Sigmoid colon (tissue), 6 donors: ENCODE measurements at regions not wholly inside any gene's neighbourhood (a gene's known extent, or its start where the extent isn't known, plus 50 kb on each side); places are given as distances from the start of the nearest gene placed in this dataset.

Source experiments
- DNase-seq: peaks from one replicate; pipeline ENCODE4 v3.0.0-alpha.2; 2019
- H3K27ac ChIP-seq, 4 donors: fragments of 200-600 bp; sonication (generic); one replicate each; pipeline ENCODE4 v1.5.1; 2016 to 2019; ENCODE audit warnings: mild to moderate bottlenecking in 1 of 4
- H3K27me3 ChIP-seq, 3 donors: fragments of 200-600 bp; sonication (generic); one replicate each; pipeline ENCODE4 v1.5.1; 2019; ENCODE audit warnings: mild to moderate bottlenecking in 1 of 3
- H3K36me3 ChIP-seq, 4 donors: fragments of 200-600 bp; sonication (generic); one replicate each; pipeline ENCODE4 v1.5.1; 2016 to 2019
- H3K4me1 ChIP-seq, 4 donors: fragments of 200-600 bp; sonication (generic); one replicate each; pipeline ENCODE4 v1.5.1; 2017 to 2019
- H3K4me3 ChIP-seq, 4 donors: fragments of 200-600 bp; sonication (generic); one replicate each; pipeline ENCODE4 v1.5.1; 2017 to 2019; ENCODE audit warnings: mild to moderate bottlenecking in 2 of 4, moderate library complexity in 1 of 4
- H3K9me3 ChIP-seq, 4 donors: fragments of 200-600 bp in 3 of 4; sonication (generic) in 3 of 4; one replicate each; pipeline versions ENCODE4 v1.5.1 to v1.6.1; 2013 to 2019
- CTCF ChIP-seq, 4 experiments: fragments of 450-650 bp in 3 of 4; fragments of 200-600 bp in 1 of 4; IDR thresholded peaks; one replicate each; pipeline ENCODE4 v1.5.1; 2016 to 2019; ENCODE audit warnings: antibody characterized with exemption in 4 of 4, mild to moderate bottlenecking in 3 of 4, moderate library complexity in 2 of 4
- EP300 ChIP-seq, 4 donors: sonication (generic); formaldehyde crosslinking; IDR thresholded peaks; one replicate each; pipeline ENCODE4 v1.6.1; 2017; ENCODE audit warnings: antibody characterized with exemption in 4 of 4
- POLR2A ChIP-seq, 2 donors: fragments of 450-650 bp; IDR thresholded peaks; one replicate each; pipeline ENCODE4 v1.6.1; 2016; ENCODE audit warnings: antibody characterized with exemption in 2 of 2, mild to moderate bottlenecking in 2 of 2, moderate library complexity in 2 of 2
- POLR2AphosphoS5 ChIP-seq, 4 donors: sonication (generic); formaldehyde crosslinking; IDR thresholded peaks; one replicate each; pipeline ENCODE4 v1.6.1; 2017; ENCODE audit warnings: antibody characterized with exemption in 4 of 4
- WGBS, 2 donors: extraction: QIAGEN DNeasy Blood & Tissue Kit; methylation state at CpG; one replicate each; pipeline ENCODE4 v1.1.7; 2013; 5-methylcytosine and 5-hydroxymethylcytosine counted together
- intact Hi-C: fragments of 100-400 bp; cut with DNase I; formaldehyde crosslinking; loops from one replicate; pipeline ENCODE4 v1.15.1; 2023
- donor health status: healthy with polysubstance abuse.
- donor health status: healthy.

GRCh38 chr3:80043226-80043625 is 275.4 kb upstream of the ROBO1 start:
- no peak overlapping the region for H3K4me3 ChIP-seq
- intact Hi-C loops, result no loop called here
- H3K36me3 ChIP-seq, result no peaks in the 10 kb centered on the region
- 71 to 81% methylated on average over 4 of the region's 4 CpGs for WGBS, 2 donors
- TF ChIP-seq EP300 (IDR thresholded peaks at IDR 0.05) (no peak), CTCF (IDR thresholded peaks at IDR 0.05) (no peak), POLR2AphosphoS5 (IDR thresholded peaks at IDR 0.05) (no peak), POLR2A (IDR thresholded peaks at IDR 0.05) (no peak)
- H3K27ac ChIP-seq, result no peak overlapping the region
- H3K27me3 ChIP-seq, result no peaks in the 10 kb centered on the region
- no peak for DNase-seq
- no peaks in the 10 kb centered on the region for H3K9me3 ChIP-seq
- no peaks in the 10 kb centered on the region for H3K4me1 ChIP-seq

GRCh38 chr3:80040067-80040466 is 272.3 kb upstream of the ROBO1 start:
- Histone ChIP-seq H3K4me3 (no peak overlapping the region), H3K27me3 (no peaks in the 10 kb centered on the region), H3K9me3 (no peaks in the 10 kb centered on the region), H3K4me1 (no peaks in the 10 kb centered on the region), H3K27ac (no peak overlapping the region), H3K36me3 (no peaks in the 10 kb centered on the region)
- intact Hi-C loops, result no loop called here
- TF ChIP-seq CTCF (IDR thresholded peaks at IDR 0.05) (no peak), EP300 (IDR thresholded peaks at IDR 0.05) (no peak), POLR2A (IDR thresholded peaks at IDR 0.05) (no peak), POLR2AphosphoS5 (IDR thresholded peaks at IDR 0.05) (no peak)
- no peak for DNase-seq
- WGBS, 2 donors, result 55 to 73% methylated on average over 2 of the region's 2 CpGs

- intact Hi-C loops, result no loop called here
- no peaks in the 10 kb centered on the region for H3K27me3 ChIP-seq
Measured at GRCh38 chr3:80036176-80036575, 268.4 kb upstream of the ROBO1 start.

GRCh38 chr3:80035021-80035420 is 267.2 kb upstream of the ROBO1 start:
- intact Hi-C loops, result no loop called here
- Histone ChIP-seq H3K9me3 (no peaks in the 10 kb centered on the region), H3K4me3 (no peak overlapping the region), H3K27me3 (no peaks in the 10 kb centered on the region), H3K4me1 (no peaks in the 10 kb centered on the region), H3K27ac (no peak overlapping the region), H3K36me3 (no peaks in the 10 kb centered on the region)
- DNase-seq, result no peak
- 83 to 88% methylated on average over 7 of the region's 7 CpGs for WGBS, 2 donors
- TF ChIP-seq EP300 (IDR thresholded peaks at IDR 0.05), result no peak
- no peak for TF ChIP-seq POLR2AphosphoS5 (IDR thresholded peaks at IDR 0.05)
- TF ChIP-seq CTCF (IDR thresholded peaks at IDR 0.05), result no peak
- TF ChIP-seq POLR2A (IDR thresholded peaks at IDR 0.05), result no peak

More at GRCh38 chr3:80036176-80036575, 268.4 kb upstream of the ROBO1 start:
- Histone ChIP-seq H3K36me3 (no peaks in the 10 kb centered on the region), H3K4me3 (no peak overlapping the region), H3K27ac (no peak overlapping the region), H3K4me1 (no peaks in the 10 kb centered on the region), H3K9me3 (no peaks in the 10 kb centered on the region)
- TF ChIP-seq POLR2AphosphoS5 (IDR thresholded peaks at IDR 0.05) (no peak), EP300 (IDR thresholded peaks at IDR 0.05) (no peak), POLR2A (IDR thresholded peaks at IDR 0.05) (no peak), CTCF (IDR thresholded peaks at IDR 0.05) (no peak)
- no peak for DNase-seq

GRCh38 chr3:80023010-80023409 is 255.2 kb upstream of the ROBO1 start:
- no peak for DNase-seq
- TF ChIP-seq EP300 (IDR thresholded peaks at IDR 0.05) (no peak), CTCF (IDR thresholded peaks at IDR 0.05) (no peak), POLR2AphosphoS5 (IDR thresholded peaks at IDR 0.05) (no peak), POLR2A (IDR thresholded peaks at IDR 0.05) (no peak)
- no peak overlapping the region for H3K4me3 ChIP-seq
- intact Hi-C loops, result no loop called here
- 71 to 85% methylated on average over 2 of the region's 2 CpGs for WGBS, 2 donors
- no peaks in the 10 kb centered on the region for H3K36me3 ChIP-seq
- H3K9me3 ChIP-seq, result no peaks in the 10 kb centered on the region
- no peak overlapping the region for H3K27ac ChIP-seq
- no peaks in the 10 kb centered on the region for H3K4me1 ChIP-seq
- H3K27me3 ChIP-seq, result no peaks in the 10 kb centered on the region
